Neural progenitor cell (in vitro differentiated cells): ENCODE measurements at regions not wholly inside any gene's neighbourhood (a gene's known extent, or its start where the extent isn't known, plus 50 kb on each side); places are given as distances from the start of the nearest gene placed in this dataset.

Experiments
- CTCF ChIP-seq: fragments of 200-600 bp; sonication (generic); IDR thresholded peaks from 2 replicates; pipeline ENCODE4 v1.5.1; 2017; ENCODE audit warnings: antibody characterized with exemption, mild to moderate bottlenecking
- EZH2phosphoT487 ChIP-seq: fragments of 200-600 bp; sonication (generic); IDR thresholded peaks from 2 replicates; pipeline ENCODE4 v1.6.1; 2017; ENCODE audit warnings: antibody characterized with exemption

DNA sequence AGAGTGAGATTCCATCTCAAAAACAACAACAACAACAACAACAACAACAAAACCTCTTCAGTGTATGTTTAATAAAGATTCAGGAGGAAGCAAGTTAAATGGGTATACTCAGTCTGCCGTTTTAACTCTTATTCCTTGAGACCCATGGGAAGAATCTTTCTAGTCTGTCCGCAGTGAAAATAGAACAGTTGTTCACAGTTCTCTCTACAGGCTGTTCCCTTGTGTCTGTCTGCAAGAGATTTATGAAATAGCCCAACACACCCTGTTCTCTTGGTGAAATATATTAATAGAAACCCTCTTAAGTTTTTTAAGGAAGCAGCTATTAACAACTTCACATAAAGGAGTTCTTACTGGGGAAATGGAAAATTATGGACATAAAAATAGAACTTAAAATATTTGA is 682.2 kb upstream of the RAG2 start:
- no peak for TF ChIP-seq CTCF
- TF ChIP-seq EZH2phosphoT487: no peak
